IMR-90 (cell line): ENCODE measurements at regions not wholly inside any gene's neighbourhood (a gene's known extent, or its start where the extent isn't known, plus 50 kb on each side); places are given as distances from the start of the nearest gene placed in this dataset.

Source experiments
- ATAC-seq: fragments of 200-7000 bp; cut with Tn5 transposase; 2 replicates; pipeline ENCODE4 v1.9.1; 2020; ENCODE audit warnings: low read depth, mild to moderate bottlenecking, moderate library complexity
- BruUV-seq: library from RNA; stranded (reverse); fragments of 400-500 nt; replicated peaks from 2 replicates; lab custom pipeline; 2021; lab: Mats Ljungman, UMichigan
- CTCF ChIA-PET: fragments of 300-600 bp; formaldehyde crosslinking; extraction: SDS; loops from one replicate; lab custom pipeline; 2021; ENCODE audit warnings: antibody characterized with exemption; lab: Yijun Ruan, JAX
- POLR2A ChIA-PET: fragments of 300-600 bp; sonication (Branson Sonifier 250); formaldehyde crosslinking; loops from one replicate; lab custom pipeline; 2022; ENCODE audit warnings: antibody characterized with exemption; ENCODE audit not compliant: unreplicated experiment; lab: Charles Lee
- DNase-seq: peaks from one replicate; pipeline ENCODE4 v3.0.0; 2013
- H2AFZ ChIP-seq: replicated peaks from 2 replicates; pipeline ENCODE3; 2013; ENCODE audit warnings: low read length, mild to moderate bottlenecking; ENCODE audit not compliant: poor library complexity
- H2AK5ac ChIP-seq: 2 replicates; pipeline ENCODE4 v1.6.1; 2013; ENCODE audit warnings: low read depth, low read length, inconsistent platforms
- H2AK9ac ChIP-seq: replicated peaks from 2 replicates; pipeline ENCODE3; 2013; ENCODE audit warnings: mild to moderate bottlenecking, low read depth, low read length, moderate library complexity; ENCODE audit not compliant: poor library complexity
- H2BK120ac ChIP-seq: 2 replicates; pipeline ENCODE4 v1.6.1; 2013; ENCODE audit warnings: low read depth, low read length, inconsistent platforms
- H2BK15ac ChIP-seq: 3 replicates; pipeline ENCODE4 v1.6.1; 2013; ENCODE audit warnings: low read depth, low read length, inconsistent platforms
- H2BK20ac ChIP-seq: 2 replicates; pipeline ENCODE4 v1.6.1; 2013; ENCODE audit warnings: low read depth, mild to moderate bottlenecking, inconsistent platforms, low read length, moderate library complexity
- H2BK5ac ChIP-seq: 2 replicates; pipeline ENCODE4 v1.6.1; 2013; ENCODE audit warnings: mild to moderate bottlenecking, low read depth, low read length, inconsistent platforms; ENCODE audit not compliant: poor library complexity, severe bottlenecking
- H3K14ac ChIP-seq: replicated peaks from 2 replicates; pipeline ENCODE4 v1.6.1; 2013; ENCODE audit warnings: low read depth, low read length, inconsistent platforms
- H3K18ac ChIP-seq: 2 replicates; pipeline ENCODE4 v1.6.1; 2013; ENCODE audit warnings: low read depth, low read length, control low read depth
- H3K23ac ChIP-seq: 2 replicates; pipeline ENCODE4 v1.6.1; 2013; ENCODE audit warnings: low read depth, low read length, inconsistent platforms
- H3K27ac ChIP-seq: 2 replicates; pipeline ENCODE4 v1.5.1; 2013; ENCODE audit warnings: mild to moderate bottlenecking, control low read depth, low read length; ENCODE audit not compliant: insufficient read depth
- H3K27me3 ChIP-seq: 2 replicates; pipeline ENCODE4 v1.6.1; 2013; ENCODE audit warnings: low read length; ENCODE audit not compliant: control insufficient read depth, insufficient read depth
- H3K36me3 ChIP-seq: 2 replicates; pipeline ENCODE4 v1.6.1; 2013; ENCODE audit warnings: low read length, mixed read lengths; ENCODE audit not compliant: control insufficient read depth, insufficient read depth
- H3K4ac ChIP-seq: 2 replicates; pipeline ENCODE4 v1.6.1; 2013; ENCODE audit warnings: low read depth, low read length, inconsistent platforms
- H3K4me1 ChIP-seq: 2 replicates; pipeline ENCODE4 v1.6.1; 2013; ENCODE audit warnings: low read length, mixed read lengths; ENCODE audit not compliant: control insufficient read depth, insufficient read depth
- H3K4me2 ChIP-seq: 2 replicates; pipeline ENCODE4 v1.6.1; 2013; ENCODE audit warnings: low read depth, mild to moderate bottlenecking, control low read depth, low read length, moderate library complexity
- H3K4me3 ChIP-seq: 2 replicates; pipeline ENCODE4 v1.5.1; 2013; ENCODE audit warnings: low read depth, mild to moderate bottlenecking, control low read depth, low read length, moderate library complexity; ENCODE audit not compliant: insufficient read depth
- H3K56ac ChIP-seq: 2 replicates; pipeline ENCODE4 v1.6.1; 2013; ENCODE audit warnings: low read length, inconsistent platforms; ENCODE audit not compliant: insufficient read depth; ENCODE audit errors: extremely low read depth
- H3K79me1 ChIP-seq, 2 experiments: 2 replicates each; pipeline ENCODE4 v1.6.1; 2013; ENCODE audit warnings: low read length in 2 of 2, inconsistent platforms in 1 of 2, low read depth in 1 of 2
- H3K9ac ChIP-seq: 2 replicates; pipeline ENCODE4 v1.6.1; 2013; ENCODE audit warnings: low read depth, low read length, control low read depth
- H3K9me1 ChIP-seq: 2 replicates; pipeline ENCODE4 v1.6.1; 2013; ENCODE audit warnings: low read length, inconsistent platforms; ENCODE audit not compliant: insufficient read depth
- H3K9me3 ChIP-seq: 2 replicates; pipeline ENCODE4 v1.6.1; 2013; ENCODE audit warnings: low read length; ENCODE audit not compliant: control insufficient read depth, insufficient read depth
- H4K20me1 ChIP-seq: 2 replicates; pipeline ENCODE4 v1.6.1; 2013; ENCODE audit warnings: low read length, inconsistent platforms; ENCODE audit not compliant: insufficient read depth
- H4K5ac ChIP-seq: 2 replicates; pipeline ENCODE4 v1.6.1; 2013; ENCODE audit warnings: mild to moderate bottlenecking, low read depth, low read length, control low read depth
- H4K8ac ChIP-seq, 2 experiments: 2 replicates each; pipeline ENCODE4 v1.6.1; 2013; ENCODE audit warnings: low read depth in 2 of 2, low read length in 2 of 2, control low read depth in 1 of 2, inconsistent platforms in 1 of 2
- H4K91ac ChIP-seq: 2 replicates; pipeline ENCODE4 v1.6.1; 2013; ENCODE audit warnings: low read depth, low read length, inconsistent platforms; ENCODE audit not compliant: insufficient read depth
- BHLHE40 ChIP-seq: fragments of 150-350 bp; IDR thresholded peaks from 2 replicates; pipeline ENCODE4 v1.6.1; 2016; ENCODE audit warnings: mild to moderate bottlenecking, low read depth, low read length
- CEBPB ChIP-seq: IDR thresholded peaks from 2 replicates; pipeline ENCODE4 v1.6.1; 2012; ENCODE audit warnings: low read depth, low read length, improper control_type of control experiment
- CHD1 ChIP-seq: IDR thresholded peaks from 2 replicates; pipeline ENCODE4 v1.6.1; 2012; ENCODE audit warnings: low read depth, low read length, improper control_type of control experiment
- FOS ChIP-seq: fragments of 150-350 bp; IDR thresholded peaks from 2 replicates; pipeline ENCODE4 v1.6.1; 2016; ENCODE audit warnings: low read depth, low read length
- MAFK ChIP-seq: IDR thresholded peaks from 2 replicates; pipeline ENCODE4 v1.6.1; 2012; ENCODE audit warnings: low read depth, low read length, improper control_type of control experiment
- MAZ ChIP-seq: IDR thresholded peaks from 2 replicates; pipeline ENCODE4 v1.6.1; 2012; ENCODE audit warnings: low read depth, mild to moderate bottlenecking, low read length, improper control_type of control experiment, moderate library complexity, borderline replicate concordance
- MXI1 ChIP-seq: IDR thresholded peaks from 2 replicates; pipeline ENCODE4 v1.6.1; 2012; ENCODE audit warnings: low read depth, mild to moderate bottlenecking, low read length, moderate library complexity, borderline replicate concordance
- NFE2L2 ChIP-seq: fragments of 150-350 bp; IDR thresholded peaks from 2 replicates; pipeline ENCODE4 v1.6.1; 2016; ENCODE audit warnings: low read depth, mild to moderate bottlenecking, low read length
- POLR2A ChIP-seq: IDR thresholded peaks from 2 replicates; pipeline ENCODE4 v1.6.1; 2012; ENCODE audit warnings: mild to moderate bottlenecking, low read depth, low read length
- RAD21 ChIP-seq: IDR thresholded peaks from 2 replicates; pipeline ENCODE4 v1.6.1; 2012; ENCODE audit warnings: low read length, improper control_type of control experiment
- RCOR1 ChIP-seq: IDR thresholded peaks from 2 replicates; pipeline ENCODE4 v1.6.1; 2012; ENCODE audit warnings: mild to moderate bottlenecking, low read length, improper control_type of control experiment; ENCODE audit not compliant: insufficient replicate concordance
- RFX5 ChIP-seq: IDR thresholded peaks from 2 replicates; pipeline ENCODE4 v1.8.0; 2012; ENCODE audit warnings: low read depth, mild to moderate bottlenecking, low read length, moderate library complexity
- SMC3 ChIP-seq: fragments of 150-350 bp; IDR thresholded peaks from 2 replicates; pipeline ENCODE4 v1.6.1; 2016; ENCODE audit warnings: low read depth, mild to moderate bottlenecking, antibody characterized with exemption, low read length, moderate library complexity
- USF2 ChIP-seq: fragments of 150-350 bp; IDR thresholded peaks from 2 replicates; pipeline ENCODE4 v1.6.1; 2017; ENCODE audit warnings: mild to moderate bottlenecking, antibody characterized with exemption, low read length, low read depth
- WGBS, 2 experiments: methylation state at CpG; one replicate each; pipeline versions ENCODE4 v1.1.5 to v1.1.7; 2013; ENCODE audit warnings: missing lambda C conversion rate in 2 of 2; ENCODE audit not compliant: insufficient read length in 1 of 2; ENCODE audit errors: extremely low coverage in 2 of 2; 5-methylcytosine and 5-hydroxymethylcytosine counted together
- dilution Hi-C: fragments of 300-500 bp; cut with HindIII; formaldehyde crosslinking; loops from one replicate; pipeline ENCODE4 v1.14.3; 2018; ENCODE audit warnings: low sequenced_read_pairs; ENCODE audit not compliant: unreplicated experiment
- in situ Hi-C: fragments of 300-500 bp; cut with MboI; formaldehyde crosslinking; loops from 3 replicates; pipeline ENCODE4 v1.14.3; 2019; ENCODE audit warnings: low sequenced_read_pairs, inconsistent platforms, mixed read lengths
- intact Hi-C: fragments of 100-400 bp; cut with micrococcal nuclease; formaldehyde crosslinking; loops from 2 replicates; pipeline ENCODE4 v1.10.0; 2022
- TF ChIP-seq, protein P1 (sequence below): conservative IDR thresholded peaks from 2 replicates; pipeline ENCODE4 v1.5.1; 2012; ENCODE audit warnings: mild to moderate bottlenecking, low read depth, low read length, improper control_type of control experiment
- TF ChIP-seq, protein P2 (sequence below): fragments of 150-350 bp; IDR thresholded peaks from 2 replicates; pipeline ENCODE4 v1.6.1; 2016; ENCODE audit warnings: low read depth, mild to moderate bottlenecking, low read length, moderate library complexity, borderline replicate concordance

GRCh38 chrX:95044331-95044730 is 1370.3 kb downstream of the FAM133A start:
- no peak overlapping the region for H2BK5ac ChIP-seq
- no TSS peak for BruUV-seq
- CTCF ChIA-PET, result no interaction called here
- H3K56ac ChIP-seq, result no peak overlapping the region
- POLR2A ChIA-PET, result no interaction called here
- no peaks in the 10 kb centered on the region for H4K20me1 ChIP-seq
- H3K4me2 ChIP-seq, result no peak overlapping the region
- no peak overlapping the region for H3K23ac ChIP-seq
- H4K5ac ChIP-seq, result no peak overlapping the region
- DNase-seq (no peak), ATAC-seq (no peak)
- H3K4me3 ChIP-seq, result no peak overlapping the region
- no peaks in the 10 kb centered on the region for H3K9me1 ChIP-seq
- no peaks in the 10 kb centered on the region for H3K9me3 ChIP-seq
- no peak overlapping the region for H2BK20ac ChIP-seq
- no peaks in the 10 kb centered on the region for H3K79me1 ChIP-seq
- no peak overlapping the region for H2BK120ac ChIP-seq
- no peaks in the 10 kb centered on the region for H3K27me3 ChIP-seq
- H4K8ac ChIP-seq, result no peak overlapping the region
- H3K4ac ChIP-seq, result no peak overlapping the region
- no peak overlapping the region for H3K14ac ChIP-seq
- dilution Hi-C loops, result no loop called here
- no peak overlapping the region for H4K91ac ChIP-seq
- H3K9ac ChIP-seq, result no peak overlapping the region
- H3K27ac ChIP-seq, result no peak overlapping the region
- no peak overlapping the region for H2AK5ac ChIP-seq
- no peaks in the 10 kb centered on the region for H3K4me1 ChIP-seq
- intact Hi-C loops, result no loop called here
- in situ Hi-C loops, result no loop called here
- no peak for TF ChIP-seq RFX5
- TF ChIP-seq RCOR1, result no peak
- no peak for TF ChIP-seq SMC3
- no peak for TF ChIP-seq USF2
- TF ChIP-seq, protein P1, sequence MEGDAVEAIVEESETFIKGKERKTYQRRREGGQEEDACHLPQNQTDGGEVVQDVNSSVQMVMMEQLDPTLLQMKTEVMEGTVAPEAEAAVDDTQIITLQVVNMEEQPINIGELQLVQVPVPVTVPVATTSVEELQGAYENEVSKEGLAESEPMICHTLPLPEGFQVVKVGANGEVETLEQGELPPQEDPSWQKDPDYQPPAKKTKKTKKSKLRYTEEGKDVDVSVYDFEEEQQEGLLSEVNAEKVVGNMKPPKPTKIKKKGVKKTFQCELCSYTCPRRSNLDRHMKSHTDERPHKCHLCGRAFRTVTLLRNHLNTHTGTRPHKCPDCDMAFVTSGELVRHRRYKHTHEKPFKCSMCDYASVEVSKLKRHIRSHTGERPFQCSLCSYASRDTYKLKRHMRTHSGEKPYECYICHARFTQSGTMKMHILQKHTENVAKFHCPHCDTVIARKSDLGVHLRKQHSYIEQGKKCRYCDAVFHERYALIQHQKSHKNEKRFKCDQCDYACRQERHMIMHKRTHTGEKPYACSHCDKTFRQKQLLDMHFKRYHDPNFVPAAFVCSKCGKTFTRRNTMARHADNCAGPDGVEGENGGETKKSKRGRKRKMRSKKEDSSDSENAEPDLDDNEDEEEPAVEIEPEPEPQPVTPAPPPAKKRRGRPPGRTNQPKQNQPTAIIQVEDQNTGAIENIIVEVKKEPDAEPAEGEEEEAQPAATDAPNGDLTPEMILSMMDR, result no peak
- no peak for TF ChIP-seq BHLHE40
- no peak for TF ChIP-seq RAD21
- TF ChIP-seq MXI1, result no peak
- TF ChIP-seq, protein P2, sequence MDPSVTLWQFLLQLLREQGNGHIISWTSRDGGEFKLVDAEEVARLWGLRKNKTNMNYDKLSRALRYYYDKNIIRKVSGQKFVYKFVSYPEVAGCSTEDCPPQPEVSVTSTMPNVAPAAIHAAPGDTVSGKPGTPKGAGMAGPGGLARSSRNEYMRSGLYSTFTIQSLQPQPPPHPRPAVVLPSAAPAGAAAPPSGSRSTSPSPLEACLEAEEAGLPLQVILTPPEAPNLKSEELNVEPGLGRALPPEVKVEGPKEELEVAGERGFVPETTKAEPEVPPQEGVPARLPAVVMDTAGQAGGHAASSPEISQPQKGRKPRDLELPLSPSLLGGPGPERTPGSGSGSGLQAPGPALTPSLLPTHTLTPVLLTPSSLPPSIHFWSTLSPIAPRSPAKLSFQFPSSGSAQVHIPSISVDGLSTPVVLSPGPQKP, result no peak
- no peak for TF ChIP-seq MAFK
- TF ChIP-seq CHD1, result no peak
- no peak for TF ChIP-seq POLR2A
- no peak for TF ChIP-seq CEBPB
- no peak for TF ChIP-seq FOS
- no peak for TF ChIP-seq MAZ
- no peak for TF ChIP-seq NFE2L2
- no peak overlapping the region for H2AK9ac ChIP-seq
- H3K36me3 ChIP-seq, result no peaks in the 10 kb centered on the region
- H2BK15ac ChIP-seq, result no peak overlapping the region
- no CpG with 5 or more reads among the region's 4 CpGs for WGBS, 2 experiments
- H3K18ac ChIP-seq, result no peak overlapping the region
- no peak overlapping the region for H2AFZ ChIP-seq
